HCT116 (cell line): ENCODE measurements at regions not wholly inside any gene's neighbourhood (a gene's known extent, or its start where the extent isn't known, plus 50 kb on each side); places are given as distances from the start of the nearest gene placed in this dataset.

Experiments used
- ATF3 ChIP-seq: IDR thresholded peaks from 2 replicates; pipeline ENCODE4 v1.6.1; 2012
- CEBPB ChIP-seq: IDR thresholded peaks from 2 replicates; pipeline ENCODE4 v1.6.1; 2012; ENCODE audit warnings: low read depth
- CTCF ChIP-seq, 3 experiments: fragments of 200-600 bp in 1 of 3; sonication (generic) in 1 of 3; IDR thresholded peaks in 2 of 3; conservative IDR thresholded peaks in 1 of 3; 2 replicates each; pipeline ENCODE4 v1.5.1; 2012 to 2017; ENCODE audit warnings: low read depth in 2 of 3, low read length in 2 of 3, antibody characterized with exemption in 1 of 3, borderline replicate concordance in 1 of 3, control low read depth in 1 of 3, mild to moderate bottlenecking in 1 of 3, mixed read lengths in 1 of 3, mixed run types in 1 of 3, moderate library complexity in 1 of 3; ENCODE audit not compliant: insufficient read depth in 1 of 3
- EZH2 ChIP-seq: fragments of 200-600 bp; sonication (generic); IDR thresholded peaks from 2 replicates; pipeline ENCODE4 v1.6.1; 2017; ENCODE audit warnings: antibody characterized with exemption, mixed run types
- EZH2phosphoT487 ChIP-seq: fragments of 200-600 bp; IDR thresholded peaks from 2 replicates; pipeline ENCODE4 v1.6.1; 2018; ENCODE audit warnings: antibody characterized with exemption, borderline replicate concordance
- POLR2A ChIP-seq: IDR thresholded peaks from 2 replicates; pipeline ENCODE4 v1.7.0; 2011; ENCODE audit warnings: borderline replicate concordance; ENCODE audit not compliant: insufficient read depth, insufficient read length; ENCODE audit errors: extremely low read depth
- POLR2AphosphoS5 ChIP-seq: IDR thresholded peaks from 2 replicates; pipeline ENCODE4 v1.6.1; 2011; ENCODE audit warnings: mild to moderate bottlenecking, low read depth, low read length, moderate library complexity
- SIN3A ChIP-seq: IDR thresholded peaks from 2 replicates; pipeline ENCODE4 v1.6.1; 2012; ENCODE audit warnings: low read depth
- ZNF274 ChIP-seq: fragments of 200-500 bp; sonication (Bioruptor generic); IDR thresholded peaks from 2 replicates; pipeline ENCODE4 v1.6.1; 2014; ENCODE audit warnings: mild to moderate bottlenecking, low read depth, low read length, inconsistent platforms

DNA sequence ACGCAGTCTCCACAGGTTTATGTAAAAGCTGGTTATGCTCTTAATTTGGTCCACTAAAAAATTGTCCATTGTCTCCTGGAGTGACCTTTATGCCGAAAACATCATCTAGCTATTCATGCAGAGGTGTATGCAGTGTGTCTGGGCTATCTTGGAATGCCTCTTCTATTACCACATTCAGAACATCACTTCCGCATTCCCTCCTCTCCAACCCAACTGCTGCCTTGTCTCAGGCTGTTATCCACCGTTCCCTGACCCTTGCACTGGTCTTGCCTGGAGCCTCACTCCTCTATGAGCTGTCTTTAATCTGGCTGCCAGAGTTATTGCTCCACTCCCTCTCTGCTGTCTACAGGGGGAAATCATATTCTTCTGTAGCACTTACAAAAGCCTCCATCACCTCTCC, 214.1 kb upstream of the ANKRD55 start:
- no peak for TF ChIP-seq POLR2A
- no peak for TF ChIP-seq POLR2AphosphoS5
- no peak for TF ChIP-seq ZNF274
- TF ChIP-seq CTCF (IDR thresholded peaks at IDR 0.05 in 2 of 3, conservative IDR thresholded peaks at IDR 0.05 in 1 of 3; ENCODE audit: borderline replicate concordance in 1 of 3, insufficient read depth in 1 of 3, low read depth in 2 of 3, low read length in 2 of 3), result no peak
- no peak for TF ChIP-seq EZH2phosphoT487
- TF ChIP-seq EZH2, result no peak
- no peak for TF ChIP-seq SIN3A
- TF ChIP-seq ATF3, result no peak
- TF ChIP-seq CEBPB, result no peak
